ENCODE measurements at regions not wholly inside any gene's neighbourhood (a gene's known extent, or its start where the extent isn't known, plus 50 kb on each side); places are given as distances from the start of the nearest gene placed in this dataset.
A peak's percentile ranks its signal among the peaks of the same experiment; 100 is the strongest.

DNA sequence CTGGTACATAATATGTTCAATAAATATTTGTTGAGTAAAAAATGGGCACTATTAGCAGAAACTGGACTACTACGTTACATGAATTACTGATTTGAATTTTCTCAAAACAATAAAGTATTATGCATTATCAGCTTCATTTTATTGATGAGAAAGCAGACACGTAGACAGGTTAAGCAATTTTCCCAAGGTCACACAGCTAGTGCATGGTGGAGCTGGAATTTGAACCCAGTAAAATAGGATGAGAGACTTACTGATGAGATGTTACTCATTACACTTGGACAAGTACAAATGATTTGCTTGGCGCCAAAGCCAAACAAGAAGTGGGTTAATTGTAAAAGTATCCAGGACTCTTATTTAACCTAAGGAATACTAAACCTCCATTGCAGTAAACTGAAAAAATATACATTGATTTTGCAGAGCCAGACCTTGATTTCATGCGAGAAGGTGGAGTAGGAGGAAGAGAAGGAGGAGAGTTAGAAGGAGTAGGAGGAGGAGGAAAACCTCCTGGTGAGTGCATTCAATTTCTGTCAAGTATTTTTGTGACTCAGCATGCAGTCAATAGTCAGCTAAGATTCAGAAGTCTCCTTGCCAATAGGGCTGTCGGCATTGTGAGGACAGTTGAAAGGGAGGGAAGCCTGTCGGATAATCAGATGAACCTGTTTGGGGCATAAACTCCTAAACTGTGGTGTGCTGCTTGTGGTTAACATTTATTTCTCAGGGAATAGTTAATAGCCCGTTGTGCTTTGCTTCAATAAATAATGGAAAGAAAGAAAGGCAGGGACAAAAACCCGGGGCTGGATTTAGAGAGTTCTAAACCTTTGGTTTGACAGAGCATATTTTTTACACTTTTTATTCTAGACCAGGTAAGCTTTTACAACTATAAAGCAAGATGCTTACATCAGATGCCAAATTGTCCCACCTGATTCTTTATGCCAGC lies 77.0 kb upstream of the TACR1 start:
- peak; percentile 0 for DNase-seq

DNA sequence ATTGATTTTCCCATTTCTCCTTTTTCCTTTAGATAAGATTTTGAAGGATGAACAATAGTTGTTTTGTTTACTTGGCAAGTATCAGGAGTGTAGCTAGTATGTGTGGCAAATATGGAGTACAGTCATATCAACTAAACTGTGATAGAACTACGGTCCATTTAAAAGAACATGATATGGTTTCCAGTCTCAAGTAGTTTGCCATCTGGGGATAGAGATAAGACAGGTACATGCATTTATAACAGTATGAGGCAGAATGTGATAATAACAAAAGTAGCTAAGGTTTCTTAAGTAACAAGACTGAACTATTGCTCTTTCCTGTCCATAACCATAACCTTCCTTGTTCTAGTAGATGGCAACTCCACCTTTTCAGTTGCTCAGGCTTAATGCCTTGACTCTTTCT lies 75.6 kb upstream of the TACR1 start:
- DNase-seq: no peak

DNA sequence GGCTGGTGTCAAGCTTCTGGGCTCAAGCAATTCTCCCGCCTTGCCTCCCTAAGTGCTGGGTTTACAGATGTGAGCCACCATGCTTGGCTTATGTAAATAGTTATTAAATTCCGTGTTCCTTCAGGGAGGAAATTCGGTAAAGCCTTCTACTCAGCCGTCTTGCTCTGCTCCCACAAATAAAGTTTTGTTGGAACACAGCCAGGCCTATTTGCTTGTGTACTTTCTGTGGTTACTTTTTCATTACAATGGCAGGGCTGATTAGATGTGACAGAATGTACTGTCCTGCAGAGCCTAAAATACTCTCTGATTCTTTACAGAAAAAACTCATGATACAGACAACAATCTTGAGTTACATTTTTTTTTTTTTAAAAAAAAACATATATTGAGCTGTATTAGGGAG lies 68.8 kb upstream of the TACR1 start:
- no peak for DNase-seq

DNA sequence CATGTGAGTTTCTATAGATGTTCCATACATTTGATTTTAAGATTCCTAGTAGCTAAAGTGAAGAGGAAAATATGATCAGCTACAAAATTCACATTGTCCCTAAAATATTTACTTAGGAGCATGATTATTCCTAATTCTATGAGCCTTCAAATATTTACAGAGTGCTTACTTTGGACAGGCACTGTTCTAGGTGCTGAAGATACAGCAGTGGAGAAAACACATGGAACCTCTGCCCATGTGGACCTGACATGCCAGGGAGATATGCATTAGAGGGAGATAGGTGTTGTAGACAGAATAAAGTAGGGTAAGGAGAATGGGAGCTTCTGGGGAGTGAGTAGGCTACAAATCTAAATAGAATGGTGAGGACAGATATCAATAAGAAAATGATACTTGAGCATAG lies 62.6 kb upstream of the TACR1 start:
- DNase-seq: no peak

DNA sequence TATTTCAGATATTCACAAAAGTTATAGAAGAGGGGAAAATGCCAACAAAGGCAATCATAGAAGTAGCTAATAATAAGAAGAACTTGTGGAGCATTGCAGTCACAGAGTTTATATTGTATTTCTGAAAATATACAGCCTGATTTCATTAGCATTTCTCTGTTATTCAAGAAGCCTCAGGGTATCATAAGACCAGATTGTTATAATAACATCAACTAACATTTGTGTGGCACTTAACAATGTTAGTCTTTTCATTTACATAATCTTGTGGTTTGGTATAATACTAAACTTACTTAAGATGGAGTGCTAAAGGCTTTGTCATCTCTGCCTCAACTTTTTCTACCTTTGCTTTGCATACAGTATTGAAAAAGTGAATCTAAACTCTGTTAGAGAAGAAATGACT lies 61.6 kb upstream of the TACR1 start:
- DNase-seq: no peak

DNA sequence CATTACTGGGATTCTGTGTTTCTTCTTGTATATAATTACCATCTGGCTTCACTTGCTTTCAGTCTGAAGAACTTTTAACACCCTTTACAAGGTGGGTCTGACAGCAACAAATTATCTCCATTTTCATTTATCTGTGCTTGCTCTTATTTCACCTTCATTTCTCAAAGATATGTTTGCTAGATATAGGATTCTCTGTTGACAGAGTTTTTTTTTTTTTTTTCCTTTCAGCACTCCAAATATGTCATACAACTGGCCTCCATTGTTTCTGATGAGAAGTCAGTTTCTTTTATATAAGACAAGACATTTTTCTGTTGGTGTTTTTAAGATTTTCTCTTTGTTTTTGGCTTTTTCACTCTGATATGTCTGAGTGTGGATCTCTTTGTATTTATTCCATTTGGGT lies 59.3 kb upstream of the TACR1 start:
- DNase-seq: no peak

DNA sequence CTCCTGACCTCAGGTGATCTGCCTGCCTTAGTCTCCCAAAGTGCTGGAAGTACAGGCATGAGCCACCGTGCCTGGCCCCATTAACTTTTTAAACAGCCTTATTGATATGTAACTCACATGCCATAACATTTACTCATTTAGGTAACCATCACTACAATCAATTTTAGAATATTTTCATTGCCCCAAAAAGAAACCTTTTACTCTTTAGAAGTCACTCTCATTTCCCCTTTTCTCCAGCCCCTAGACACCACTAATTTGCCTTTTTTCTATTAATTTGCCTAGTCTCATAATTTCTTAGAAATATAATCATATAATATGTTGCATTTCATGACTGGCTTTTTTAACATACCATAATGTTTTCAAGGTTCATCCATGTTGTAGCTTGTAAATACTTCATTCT lies 57.2 kb upstream of the TACR1 start:
- DNase-seq: no peak

DNA sequence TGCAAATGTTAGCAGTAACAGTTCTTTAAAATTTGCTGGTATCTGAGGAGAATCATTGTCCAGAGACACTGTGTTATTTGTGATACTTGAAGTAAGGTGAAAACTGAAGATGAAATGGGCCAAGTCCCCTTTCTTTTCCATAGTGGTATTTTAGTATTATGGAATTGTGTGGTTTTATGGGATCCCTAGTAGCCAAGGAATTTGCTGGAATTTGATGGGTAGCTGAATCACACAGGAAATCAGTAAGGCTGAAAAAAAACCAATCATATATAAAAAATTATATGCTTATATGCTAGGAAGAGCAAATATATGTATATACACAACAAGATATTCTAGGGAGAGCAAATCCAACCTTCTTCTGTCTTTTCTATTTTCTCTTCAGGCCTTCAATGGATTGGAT lies 54.2 kb upstream of the TACR1 start:
- DNase-seq: no peak

DNA sequence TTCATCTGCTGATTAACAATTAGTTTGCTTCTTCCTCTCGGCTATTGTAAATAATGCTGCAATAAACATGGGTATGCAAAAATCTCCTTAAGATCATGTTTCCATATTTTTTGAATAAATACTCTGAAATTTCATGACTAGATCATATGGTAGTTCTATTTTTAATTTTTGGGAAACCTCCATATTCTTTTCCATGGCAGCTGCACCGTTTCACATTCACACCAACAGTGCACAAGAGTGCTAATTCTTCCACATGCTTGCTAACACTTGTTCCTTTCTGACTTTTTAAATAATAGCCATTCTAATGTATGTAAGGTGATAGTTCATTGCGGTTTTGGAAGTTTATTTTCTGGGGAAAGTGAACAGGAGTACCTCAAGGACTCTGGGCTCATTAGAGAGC lies 52.6 kb upstream of the TACR1 start:
- no peak for DNase-seq
